IMR-90 (cell line): ENCODE measurements at regions not wholly inside any gene's neighbourhood (a gene's known extent, or its start where the extent isn't known, plus 50 kb on each side); places are given as distances from the start of the nearest gene placed in this dataset.

ENCODE experiments used
- CTCF ChIP-seq: conservative IDR thresholded peaks from 2 replicates; pipeline ENCODE4 v1.5.1; 2012; ENCODE audit warnings: mild to moderate bottlenecking, low read depth, low read length, improper control_type of control experiment
- POLR2A ChIP-seq: IDR thresholded peaks from 2 replicates; pipeline ENCODE4 v1.6.1; 2012; ENCODE audit warnings: mild to moderate bottlenecking, low read depth, low read length
- USF2 ChIP-seq: fragments of 150-350 bp; IDR thresholded peaks from 2 replicates; pipeline ENCODE4 v1.6.1; 2017; ENCODE audit warnings: mild to moderate bottlenecking, antibody characterized with exemption, low read length, low read depth

DNA sequence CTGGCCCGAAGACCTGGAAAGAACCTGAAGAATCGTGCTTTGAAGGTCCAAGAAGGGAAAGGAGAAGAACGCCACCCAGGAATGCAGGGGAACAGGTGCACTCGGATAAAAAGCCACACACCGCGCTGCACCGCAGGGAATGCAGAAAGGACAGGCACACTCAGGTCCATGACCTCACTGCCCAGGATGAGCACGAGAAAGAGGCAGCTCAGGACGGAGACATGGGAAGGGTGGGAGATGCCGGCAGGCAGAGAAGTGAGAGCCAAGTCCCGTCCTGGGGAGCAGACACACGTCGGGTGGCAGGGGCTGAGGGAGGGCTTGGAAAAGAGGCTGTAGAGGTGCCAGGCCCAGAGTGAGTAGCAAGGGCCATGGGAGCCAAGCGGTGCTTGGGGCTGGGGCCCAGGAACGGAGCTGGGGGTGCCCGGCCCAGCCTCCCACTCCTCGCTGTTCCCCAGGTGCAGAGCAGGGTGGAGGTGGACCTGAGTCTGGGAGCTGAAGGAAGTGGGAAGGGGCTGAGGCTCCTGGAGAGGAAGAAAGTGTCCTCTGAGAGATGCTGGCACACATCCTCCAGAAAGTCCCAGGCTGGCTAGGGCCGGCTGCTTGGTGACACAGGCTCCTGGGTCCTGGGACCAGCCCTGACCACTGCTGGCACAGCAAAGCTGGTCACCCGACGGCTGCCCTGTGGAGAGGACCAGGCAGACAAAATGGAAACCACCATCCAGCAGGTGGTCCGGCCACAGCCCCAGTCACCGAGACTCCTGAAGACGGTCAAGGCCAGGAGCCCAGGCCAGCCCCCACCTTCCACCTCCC, 91.3 kb downstream of the PSMB1 start:
- TF ChIP-seq POLR2A (no peak), CTCF (no peak), USF2 (no peak)
